Left renal cortex interstitium (tissue), 4 donors: ENCODE measurements at regions not wholly inside any gene's neighbourhood (a gene's known extent, or its start where the extent isn't known, plus 50 kb on each side); places are given as distances from the start of the nearest gene placed in this dataset.

Source experiments
- DNase-seq, 4 donors: peaks; one replicate each; pipeline ENCODE4 v3.0.0-alpha.2; 2013; ENCODE audit warnings: low read depth in 4 of 4, low spot score in 2 of 4, missing footprints in 1 of 4

DNA sequence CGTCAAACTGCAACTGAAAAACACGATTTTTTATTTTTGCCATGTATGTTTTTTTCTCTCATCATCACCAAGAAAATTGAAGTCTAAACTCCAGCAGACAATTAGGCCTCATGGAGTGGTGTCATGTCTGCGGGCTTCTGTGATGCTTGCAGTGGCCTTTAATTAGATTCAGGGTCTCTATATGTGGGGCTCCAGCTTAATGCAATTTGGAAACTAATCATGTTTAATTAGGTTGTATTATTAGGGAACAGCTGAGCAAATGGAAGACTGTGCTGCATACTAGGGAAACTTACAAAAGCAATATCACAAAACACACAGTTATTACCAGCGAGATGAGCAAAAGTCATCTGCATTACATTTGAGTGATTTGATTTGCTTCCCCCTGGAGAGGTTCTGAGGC is 132.9 kb upstream of the PMEPA1 start:
- no peak for DNase-seq

DNA sequence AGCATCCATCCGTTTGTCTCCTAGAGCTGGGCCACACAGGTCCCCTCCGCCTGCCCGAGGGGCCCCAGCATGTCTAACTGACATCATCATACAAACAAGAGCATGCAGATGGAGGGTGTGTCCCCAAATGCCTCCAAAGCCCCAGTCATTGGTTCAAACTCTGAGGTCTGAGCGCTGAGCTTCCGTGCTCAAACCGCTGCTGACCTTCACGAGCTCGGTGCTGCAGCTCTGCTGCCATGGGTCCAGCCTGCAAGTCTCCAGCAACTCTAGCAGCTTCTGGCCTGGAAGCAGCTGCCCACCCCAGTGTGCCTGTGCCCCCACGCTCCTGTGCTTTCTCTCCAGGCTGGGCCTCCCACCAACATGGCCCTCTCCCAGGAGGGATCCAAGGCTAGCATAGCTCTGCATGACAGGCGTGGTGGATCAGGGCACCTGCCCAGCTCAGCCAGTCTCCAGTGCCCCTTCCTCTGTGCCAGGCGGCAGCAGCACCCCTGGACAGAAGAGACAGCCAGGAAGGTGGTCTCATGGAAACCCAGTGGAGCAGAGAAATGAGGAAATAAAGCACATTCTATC is 131.6 kb upstream of the PMEPA1 start:
- DNase-seq: no peak

DNA sequence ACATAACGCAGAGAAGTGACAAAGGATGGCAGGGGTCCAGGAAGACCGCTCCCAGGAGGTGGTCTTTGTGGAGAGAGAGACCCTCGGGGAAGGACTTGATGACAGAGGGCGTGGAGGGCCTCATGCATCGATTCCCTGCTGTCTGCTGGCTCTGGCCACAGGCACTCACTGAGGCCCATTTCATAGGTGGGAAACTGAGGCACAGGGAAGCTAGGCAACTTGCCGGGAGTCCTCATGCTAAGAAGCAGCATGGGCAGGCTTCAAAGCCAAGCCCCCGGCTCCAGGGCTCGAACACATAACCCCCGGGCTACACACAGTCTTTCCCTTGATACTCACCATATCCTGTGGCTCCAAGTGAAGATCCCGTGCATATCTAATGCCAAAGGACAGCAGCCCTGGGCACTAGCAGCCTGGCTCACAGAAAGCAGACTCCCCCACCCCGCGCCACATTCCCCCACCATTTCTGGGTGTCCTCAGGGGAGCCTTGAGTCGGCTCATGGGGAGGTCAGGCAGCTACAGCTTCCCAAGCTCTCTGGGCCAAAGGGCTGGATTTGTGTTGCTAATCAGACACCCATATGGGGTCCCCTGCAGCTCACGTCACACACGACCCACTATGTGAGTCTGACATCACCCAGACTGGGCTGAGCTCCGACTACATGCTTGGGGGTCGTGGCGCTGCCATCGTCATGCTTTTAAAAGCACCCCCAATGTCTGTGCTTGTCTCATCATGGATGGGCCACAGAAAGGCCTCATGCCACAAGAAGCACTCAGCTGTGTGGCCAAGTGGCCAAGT is 130.9 kb upstream of the PMEPA1 start:
- no peak for DNase-seq

DNA sequence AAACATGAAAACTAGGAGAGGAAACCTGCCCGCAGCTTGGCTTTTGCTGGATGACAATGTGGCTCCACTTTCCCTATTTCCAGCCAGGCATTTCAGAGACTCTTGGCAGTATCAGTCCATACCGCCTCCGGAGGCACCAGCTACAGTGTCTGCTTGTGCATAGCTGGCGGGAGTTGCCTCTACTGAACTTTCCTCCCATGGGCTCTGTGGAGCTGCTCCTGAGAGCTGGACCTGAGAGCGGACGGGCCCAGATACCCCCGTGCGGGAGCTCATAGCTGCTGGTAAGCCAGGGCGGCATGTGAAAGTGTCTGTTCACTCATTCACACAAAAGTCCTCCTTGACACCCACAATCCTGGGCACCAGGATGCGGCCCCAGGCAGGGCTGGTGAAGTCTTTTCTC is 130.3 kb upstream of the PMEPA1 start:
- DNase-seq: no peak

DNA sequence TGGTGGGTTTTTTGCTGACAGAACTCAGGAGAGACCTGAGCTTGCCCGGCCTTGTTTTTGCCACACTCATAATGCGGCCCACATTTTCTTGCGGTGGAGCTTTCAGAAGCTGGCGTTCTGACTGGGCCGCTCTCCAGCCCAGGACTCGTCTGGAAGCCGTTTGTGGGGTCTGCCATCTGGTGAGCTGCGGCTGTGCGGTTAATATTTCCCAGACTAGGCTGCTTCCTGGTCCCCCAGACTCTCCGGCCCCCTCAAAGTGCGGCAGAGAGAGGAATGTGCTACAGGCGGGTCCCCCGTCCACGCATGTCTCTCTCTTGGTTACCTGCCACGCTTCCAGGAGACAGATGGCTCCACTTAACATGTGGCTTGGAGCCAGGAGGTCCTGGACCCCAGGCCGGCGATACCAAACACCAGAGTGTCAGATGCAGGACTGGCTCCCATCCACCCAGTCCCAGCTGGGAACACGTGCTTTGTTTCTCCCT is 128.9 kb upstream of the PMEPA1 start:
- DNase-seq: no peak

DNA sequence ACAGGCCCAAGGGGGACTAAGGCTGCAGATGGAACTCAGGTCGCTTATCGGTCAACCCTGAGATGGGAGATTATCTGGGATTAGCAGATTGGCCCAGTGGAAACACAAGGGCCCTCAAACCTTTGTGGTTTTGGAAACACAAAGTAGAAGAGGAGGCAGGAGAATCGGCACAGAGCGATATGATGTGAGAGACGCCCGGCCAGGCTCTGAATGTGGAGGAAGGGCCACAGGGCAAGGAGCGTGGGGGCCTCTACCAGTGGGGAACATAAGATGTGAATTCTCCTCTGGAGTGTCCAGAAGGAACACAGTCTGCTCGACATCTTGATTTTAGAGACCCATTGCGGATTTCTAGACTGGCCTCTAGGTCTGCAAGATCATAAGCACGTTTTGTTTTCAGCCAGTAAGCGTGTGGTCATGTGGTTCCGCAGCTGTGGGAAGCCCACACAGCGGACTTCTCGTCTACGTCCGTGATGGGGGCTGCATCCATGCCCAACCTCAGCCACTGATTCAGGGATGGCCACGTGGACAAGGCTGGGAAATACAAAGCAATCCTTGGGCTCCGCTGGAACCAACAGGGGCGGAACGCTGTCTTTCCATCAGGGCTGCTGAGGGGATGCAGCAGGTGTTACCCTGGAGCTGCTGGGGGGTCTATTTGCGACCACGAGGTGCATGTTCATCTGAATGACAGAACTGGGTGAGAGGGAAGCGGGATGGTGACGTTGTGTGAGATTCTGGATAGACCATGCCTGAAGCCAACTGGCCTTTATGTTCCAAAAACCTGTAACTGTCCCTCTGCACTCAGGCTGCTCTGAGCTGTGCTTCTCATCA is 127.6 kb upstream of the PMEPA1 start:
- no peak for DNase-seq

DNA sequence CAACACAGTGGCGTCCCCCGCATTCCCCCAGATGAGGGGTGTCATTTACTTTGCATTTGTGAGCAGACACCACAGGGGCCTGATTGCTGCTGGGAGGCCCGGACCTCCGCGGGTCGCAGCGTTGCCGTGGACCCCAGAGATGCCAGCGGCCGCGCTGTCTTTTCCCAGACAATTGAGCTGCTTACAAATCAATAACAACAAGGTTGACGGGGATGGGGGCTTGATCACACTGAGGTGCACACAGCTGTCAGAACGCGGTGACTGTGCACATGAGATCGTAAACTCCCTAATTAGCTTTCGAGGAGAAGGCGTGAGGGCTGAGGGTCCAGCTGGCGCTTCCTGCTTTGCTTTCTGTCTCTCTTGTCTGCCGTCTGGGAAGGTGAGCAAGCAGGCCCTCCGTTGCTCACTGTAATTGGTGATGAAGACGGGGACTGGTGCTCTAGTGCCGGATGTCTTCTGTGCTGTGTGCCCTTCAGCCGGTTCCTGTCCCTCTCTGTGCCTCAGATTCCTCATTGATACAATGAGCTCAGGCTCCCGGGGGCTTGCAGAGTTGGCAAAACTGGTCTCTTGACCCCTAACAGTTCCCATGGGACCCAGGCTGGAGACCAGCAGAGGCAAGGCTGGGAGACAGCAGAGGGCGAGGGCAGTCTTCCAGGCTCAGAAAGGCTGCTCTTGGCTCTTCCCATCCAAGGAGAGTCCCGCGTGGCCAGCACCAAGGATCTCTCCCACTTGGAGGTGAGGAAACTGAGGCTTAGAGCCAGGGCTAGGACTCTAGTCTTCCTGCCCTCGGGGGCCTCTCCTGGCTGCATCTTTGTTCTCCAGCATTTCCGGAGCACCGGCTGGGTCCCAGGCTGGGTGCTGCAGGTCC is 126.0 kb upstream of the PMEPA1 start:
- DNase-seq: no peak

DNA sequence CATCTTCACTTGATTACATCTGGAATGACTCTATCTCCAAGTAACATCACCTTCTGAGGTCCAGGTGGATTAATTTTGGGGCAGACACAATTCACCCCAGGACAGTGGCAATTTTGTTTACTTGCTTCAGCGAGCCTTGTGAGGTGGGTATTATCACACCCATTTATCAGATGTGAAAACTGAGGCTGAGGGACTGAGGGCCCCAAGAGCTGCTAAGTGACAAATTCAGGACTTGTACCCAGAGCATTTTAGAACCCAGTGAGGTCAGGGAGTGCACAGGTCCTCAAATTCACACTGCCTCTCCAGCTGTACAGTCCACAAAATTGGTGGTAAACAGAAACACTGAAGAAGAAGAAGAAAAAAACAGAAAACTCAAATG is 125.2 kb upstream of the PMEPA1 start:
- no peak for DNase-seq

DNA sequence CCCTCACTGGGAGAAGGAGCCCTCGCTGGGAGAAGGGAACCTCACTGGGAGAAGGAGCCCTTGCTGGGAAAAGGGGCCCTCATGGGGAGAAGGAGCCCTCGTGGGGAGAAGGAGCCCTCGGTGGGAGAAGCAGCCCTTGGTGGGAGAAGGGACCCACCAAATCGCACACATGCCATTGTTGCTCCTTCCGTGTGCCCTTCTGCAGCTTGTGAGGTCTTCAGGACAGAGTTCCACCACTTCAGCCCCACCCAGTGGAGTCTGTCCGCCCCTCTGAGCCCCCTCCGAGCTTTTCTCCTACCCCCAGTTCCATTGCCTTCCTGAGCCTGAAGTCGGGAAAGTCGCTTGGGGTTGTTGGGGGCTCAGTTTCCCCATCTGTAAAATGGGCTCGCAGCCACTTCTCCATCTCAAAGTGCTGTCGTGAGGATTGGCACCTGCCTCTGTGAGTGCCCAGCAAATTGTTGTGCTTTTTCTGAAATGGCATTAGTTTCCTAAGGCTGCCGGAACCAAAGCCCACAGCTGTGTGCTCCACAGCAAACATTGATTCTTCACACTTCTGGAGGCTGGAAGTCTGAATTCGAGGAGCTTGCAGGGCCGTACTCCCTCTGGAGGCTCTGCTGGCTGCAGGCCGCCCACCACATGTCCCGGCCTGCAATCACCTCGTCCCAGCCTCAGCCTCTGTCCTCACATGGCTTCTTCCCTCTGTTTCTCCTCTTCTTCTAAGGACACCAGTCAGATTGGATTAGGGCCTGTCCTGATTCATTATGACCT is 124.7 kb upstream of the PMEPA1 start:
- no peak for DNase-seq

DNA sequence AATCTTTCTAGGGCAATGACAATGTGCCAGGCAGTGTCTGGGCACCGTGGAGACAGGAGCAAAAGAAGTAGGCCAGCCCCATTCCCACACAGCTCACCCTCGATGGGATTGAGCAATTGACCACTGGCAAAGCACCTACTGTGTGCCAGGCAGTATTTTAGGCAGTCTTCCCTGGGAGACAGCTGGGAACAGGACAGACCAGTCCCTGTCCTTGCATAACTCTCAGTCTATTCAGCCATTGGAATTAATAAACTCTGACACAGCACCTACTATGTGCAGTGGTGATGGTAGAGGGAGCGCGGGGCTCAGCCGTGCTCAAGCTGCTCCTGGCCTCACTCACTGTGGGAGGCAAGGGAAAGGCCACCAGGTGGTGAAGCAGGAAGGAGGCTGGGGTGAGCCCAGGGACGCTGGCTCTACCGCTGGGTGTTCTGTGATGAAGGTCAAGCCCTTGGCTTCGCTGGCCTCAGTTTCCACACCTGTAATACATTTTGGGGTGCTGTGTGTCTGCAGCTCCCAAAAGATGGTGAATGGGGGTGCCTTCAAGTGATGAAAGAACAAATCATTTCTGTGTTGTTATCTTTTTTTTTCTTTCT is 122.3 kb upstream of the PMEPA1 start:
- no peak for DNase-seq

DNA sequence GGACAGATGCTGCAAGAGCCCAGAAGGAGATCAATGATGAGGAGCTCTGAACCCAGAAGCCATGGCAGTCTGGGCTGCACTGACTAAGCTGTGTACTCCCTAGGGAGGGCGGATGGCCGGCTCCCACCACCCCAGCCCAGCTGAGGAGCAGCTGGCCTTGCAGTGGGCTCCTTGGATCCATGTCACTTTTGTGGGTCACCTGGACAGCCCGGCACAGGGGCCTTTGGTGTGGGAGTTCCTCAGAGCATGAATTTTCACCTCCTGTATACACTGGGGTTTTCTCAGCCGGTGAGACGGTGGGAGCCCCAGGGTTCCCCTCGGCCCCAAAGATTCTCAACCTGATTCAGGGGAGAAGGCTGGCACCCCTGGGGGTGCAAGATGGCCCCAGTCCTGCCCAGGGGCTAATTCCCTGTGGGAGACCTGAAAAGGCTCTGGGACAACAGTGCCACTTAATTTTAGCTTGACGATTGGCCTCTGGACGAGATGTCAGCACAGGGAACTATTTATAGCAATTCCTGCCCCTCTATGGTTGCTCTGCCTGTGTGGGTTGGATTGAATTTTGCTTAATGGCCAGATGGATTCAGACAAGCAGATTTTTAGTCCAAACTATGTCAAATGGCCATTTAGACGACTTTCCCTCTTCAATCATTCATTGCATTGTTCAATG is 121.6 kb upstream of the PMEPA1 start:
- DNase-seq: no peak

DNA sequence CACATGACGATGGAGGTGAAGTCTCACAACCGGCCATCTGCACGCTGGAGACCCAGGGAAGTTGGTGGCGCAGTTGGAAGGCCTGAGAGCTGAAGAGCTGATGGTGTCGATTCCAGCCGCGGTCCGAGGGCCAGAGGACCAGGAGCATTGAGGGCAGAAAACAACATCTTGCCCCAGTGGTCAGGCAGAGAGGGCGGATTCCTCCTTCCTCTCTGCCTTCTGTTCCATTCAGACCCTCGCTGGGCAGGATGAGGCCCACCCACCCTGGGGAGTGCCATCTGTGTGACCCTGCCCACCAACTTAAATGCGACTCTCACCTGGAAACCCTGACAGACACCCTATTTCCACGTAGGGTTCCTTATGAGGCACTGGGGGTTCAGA is 120.7 kb upstream of the PMEPA1 start:
- no peak for DNase-seq

DNA sequence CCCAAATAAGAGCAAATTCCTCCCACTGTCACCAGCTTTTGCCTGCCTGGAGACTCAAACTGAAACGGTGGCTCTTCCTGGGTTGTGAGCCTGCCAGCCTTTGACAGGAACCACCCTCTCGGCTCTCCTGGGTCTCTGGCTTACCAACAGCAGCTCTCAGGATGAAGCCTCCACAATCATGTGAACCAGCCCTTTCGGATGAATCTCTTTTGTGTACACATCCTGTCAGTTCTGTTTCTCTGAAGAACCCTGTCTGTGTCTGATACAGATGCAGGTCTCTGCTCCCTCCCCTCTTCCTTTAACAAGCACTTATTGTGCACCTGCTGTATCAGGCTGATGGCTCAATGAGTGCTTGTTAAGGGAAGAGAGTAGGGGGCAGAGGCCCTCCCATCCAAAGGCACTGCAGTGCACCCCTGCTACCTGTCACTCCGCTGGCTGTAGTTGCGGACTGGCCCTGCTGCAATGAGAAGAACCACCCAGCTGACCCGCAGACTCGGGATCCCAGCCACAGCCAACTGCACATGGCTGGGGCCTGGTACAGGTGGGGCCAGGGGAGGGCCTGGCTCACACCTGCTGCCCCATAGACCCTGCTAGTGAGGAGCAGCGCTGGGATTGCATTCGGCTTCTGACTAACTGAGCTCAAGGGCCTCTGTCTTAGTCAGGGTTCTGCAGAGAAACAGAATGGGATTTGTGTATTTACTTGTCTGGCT is 120.1 kb upstream of the PMEPA1 start:
- no peak for DNase-seq

DNA sequence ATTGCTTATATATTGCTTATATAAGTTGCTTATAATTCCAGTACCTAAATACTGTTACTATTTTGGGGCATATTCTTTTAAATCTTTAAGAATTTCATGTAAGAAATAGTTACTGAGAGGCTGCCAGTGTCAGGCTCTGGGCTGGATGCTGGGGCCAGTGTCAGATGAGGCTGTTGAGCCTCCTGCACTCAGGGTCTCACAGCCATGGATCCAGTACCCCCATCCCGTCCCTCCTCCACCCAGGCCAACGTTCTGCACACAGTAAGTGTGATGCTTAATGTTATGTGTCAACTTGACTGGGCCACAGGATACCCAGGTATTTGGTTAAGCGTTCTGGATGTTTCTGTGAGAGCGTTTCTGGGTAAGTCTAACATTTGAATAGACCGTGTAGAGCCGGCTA is 119.5 kb upstream of the PMEPA1 start:
- DNase-seq: no peak

DNA sequence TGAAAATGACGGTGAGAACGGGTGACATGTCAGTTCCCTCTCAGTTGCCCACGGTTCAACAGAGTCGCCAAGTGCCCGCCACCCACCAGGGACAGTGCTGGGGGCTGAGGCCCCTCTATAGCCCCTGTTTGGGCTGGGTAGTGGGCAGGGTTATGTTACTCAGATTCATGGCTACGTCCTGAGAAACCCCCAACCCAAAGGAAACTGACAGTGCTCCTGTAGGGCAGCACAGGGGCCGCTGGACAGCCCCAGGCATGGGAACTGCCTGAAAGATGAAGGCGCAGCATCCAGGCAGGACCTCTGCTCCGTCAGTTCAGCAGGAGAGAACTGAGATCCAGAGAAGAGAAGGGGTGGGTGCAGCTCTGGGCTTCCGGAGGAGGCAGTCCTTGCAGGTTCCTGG is 118.9 kb upstream of the PMEPA1 start:
- no peak for DNase-seq

DNA sequence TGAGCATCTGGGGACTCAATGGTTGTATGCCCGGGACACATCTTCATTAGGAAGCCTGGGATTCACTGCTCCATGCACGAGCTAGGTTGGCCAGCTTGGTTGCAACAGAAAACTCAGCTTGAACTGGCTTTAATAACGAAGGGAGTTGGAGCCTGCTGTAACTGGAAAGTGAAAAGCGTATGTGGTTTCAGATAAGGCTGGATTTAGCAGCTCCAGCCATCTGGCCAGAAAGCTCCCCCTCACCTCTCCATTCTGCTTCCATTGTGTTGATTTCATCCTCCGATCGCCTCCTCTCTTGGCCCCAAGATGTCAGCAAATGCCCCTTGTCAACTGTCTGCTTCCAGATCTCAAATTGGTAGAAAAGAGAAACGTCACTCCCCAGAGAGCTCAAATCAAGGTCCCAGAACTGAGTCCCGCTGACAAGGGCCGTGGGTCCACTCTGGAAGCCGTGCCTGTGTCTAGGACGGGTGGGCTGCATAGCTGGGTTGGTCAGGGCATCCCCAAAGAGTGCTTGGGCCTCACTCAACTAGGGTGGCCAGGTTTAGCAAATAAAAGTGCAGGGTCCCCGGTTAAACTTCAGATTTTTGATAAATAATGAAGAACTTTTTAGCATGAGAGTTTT is 117.0 kb upstream of the PMEPA1 start:
- DNase-seq: no peak

DNA sequence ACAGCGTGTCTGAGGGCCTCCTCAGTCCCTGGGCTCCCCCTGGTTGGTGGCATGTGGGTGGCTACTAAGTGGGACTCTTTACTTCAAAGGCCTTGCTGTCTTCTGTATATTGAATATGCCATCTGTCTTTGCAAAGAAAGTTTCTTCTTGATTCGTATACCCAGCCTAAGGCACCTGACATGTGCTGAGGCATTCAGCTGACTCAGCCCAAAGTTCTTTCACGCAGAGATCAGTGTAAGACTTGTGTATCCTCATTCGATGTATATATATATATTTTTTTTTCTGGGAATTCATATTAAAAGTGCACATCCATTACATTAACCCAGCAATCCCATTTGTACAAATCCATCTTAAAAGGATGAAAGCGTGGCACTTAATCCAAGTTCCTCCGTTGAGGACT is 115.1 kb upstream of the PMEPA1 start:
- DNase-seq: no peak

DNA sequence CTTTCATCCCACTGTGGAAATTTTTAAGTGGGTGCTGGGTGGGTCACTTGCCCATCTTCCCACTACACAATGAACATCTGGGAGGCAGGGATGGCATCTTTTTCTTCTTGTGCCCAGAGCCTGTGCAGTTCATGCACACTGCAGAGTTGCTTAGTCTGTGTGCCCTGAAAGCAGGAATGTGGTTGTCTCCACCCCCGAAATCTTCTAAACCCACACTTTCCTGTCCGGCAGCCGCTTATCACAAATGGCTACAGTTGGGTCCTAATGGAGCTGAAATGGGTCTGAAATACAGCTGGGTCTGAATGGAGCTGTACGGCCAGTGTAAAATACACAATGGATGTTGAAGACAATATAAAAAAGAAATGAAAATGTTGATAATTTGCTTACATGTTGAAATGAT is 112.1 kb upstream of the PMEPA1 start:
- DNase-seq: no peak
